SK-N-MC (cell line): ENCODE measurements at regions not wholly inside any gene's neighbourhood (a gene's known extent, or its start where the extent isn't known, plus 50 kb on each side); places are given as distances from the start of the nearest gene placed in this dataset.

Experiments used
- EZH2 ChIP-seq: fragments of 200-600 bp; sonication (generic); IDR thresholded peaks from one replicate; pipeline ENCODE4 v1.6.1; 2017; ENCODE audit warnings: antibody characterized with exemption
- FOXP2 ChIP-seq: optimal IDR thresholded peaks from 2 replicates; pipeline ENCODE3; 2011; ENCODE audit warnings: mild to moderate bottlenecking, moderate library complexity; ENCODE audit not compliant: insufficient read depth; ENCODE audit errors: extremely low read length, control extremely low read depth
- POLR2AphosphoS5 ChIP-seq: IDR thresholded peaks from 2 replicates; pipeline ENCODE4 v1.6.1; 2012; ENCODE audit warnings: mild to moderate bottlenecking, low read depth, low read length, borderline replicate concordance

GRCh38 chr5:155746367-155747038, 580.5 kb upstream of the SGCD start:
- TF ChIP-seq POLR2AphosphoS5: no peak
- no peak for TF ChIP-seq EZH2
- no peak for TF ChIP-seq FOXP2
